ENCODE measurements at regions not wholly inside any gene's neighbourhood (a gene's known extent, or its start where the extent isn't known, plus 50 kb on each side); places are given as distances from the start of the nearest gene placed in this dataset.

DNA sequence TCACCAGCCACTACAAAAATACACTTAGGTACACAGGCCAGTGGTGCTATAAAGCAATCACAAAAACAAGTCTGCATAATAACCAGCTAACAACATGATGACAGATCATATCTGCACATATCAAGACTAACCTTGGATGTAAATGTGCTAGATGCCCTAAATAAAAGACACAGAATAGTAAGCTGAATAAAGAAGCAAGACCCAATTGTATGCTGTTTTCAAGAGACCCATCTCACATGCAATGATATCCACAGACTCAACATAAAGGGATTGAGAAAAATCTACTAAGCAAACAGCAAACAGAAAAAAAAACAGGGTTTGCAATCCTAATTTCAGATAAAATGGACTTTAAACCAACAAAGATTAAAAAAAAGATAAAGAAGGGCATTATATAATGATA lies 505.4 kb upstream of the FZD8 start:
- H3K9me3 ChIP-seq (ENCODE audit: control insufficient read depth in 5 of 5, low read length in 5 of 5) = peaks cover 0 to 8% (median 2%) of the 10 kb centered on the region in 5 donors
- no peak overlapping the region for H3K27ac ChIP-seq (ENCODE audit: low read depth, low read length)
- H3K36me3 ChIP-seq (ENCODE audit: control insufficient read depth in 5 of 5, insufficient read depth in 5 of 5, low read length in 5 of 5) = no peaks in the 10 kb centered on the region
- H3K27me3 ChIP-seq (ENCODE audit: control insufficient read depth in 5 of 5, insufficient read depth in 4 of 5, low read length in 5 of 5) = no peaks in the 10 kb centered on the region
- H3K9ac ChIP-seq (ENCODE audit: low read length in 5 of 5) = no peak overlapping the region
- H3K4me3 ChIP-seq (ENCODE audit: low read depth in 1 of 5, low read length in 5 of 5) = no peak overlapping the region
- H3K4me1 ChIP-seq (ENCODE audit: control insufficient read depth in 5 of 5, insufficient read depth in 5 of 5, low read length in 5 of 5) = peaks cover 0 to 2% (median 0%) of the 10 kb centered on the region in 5 donors

DNA sequence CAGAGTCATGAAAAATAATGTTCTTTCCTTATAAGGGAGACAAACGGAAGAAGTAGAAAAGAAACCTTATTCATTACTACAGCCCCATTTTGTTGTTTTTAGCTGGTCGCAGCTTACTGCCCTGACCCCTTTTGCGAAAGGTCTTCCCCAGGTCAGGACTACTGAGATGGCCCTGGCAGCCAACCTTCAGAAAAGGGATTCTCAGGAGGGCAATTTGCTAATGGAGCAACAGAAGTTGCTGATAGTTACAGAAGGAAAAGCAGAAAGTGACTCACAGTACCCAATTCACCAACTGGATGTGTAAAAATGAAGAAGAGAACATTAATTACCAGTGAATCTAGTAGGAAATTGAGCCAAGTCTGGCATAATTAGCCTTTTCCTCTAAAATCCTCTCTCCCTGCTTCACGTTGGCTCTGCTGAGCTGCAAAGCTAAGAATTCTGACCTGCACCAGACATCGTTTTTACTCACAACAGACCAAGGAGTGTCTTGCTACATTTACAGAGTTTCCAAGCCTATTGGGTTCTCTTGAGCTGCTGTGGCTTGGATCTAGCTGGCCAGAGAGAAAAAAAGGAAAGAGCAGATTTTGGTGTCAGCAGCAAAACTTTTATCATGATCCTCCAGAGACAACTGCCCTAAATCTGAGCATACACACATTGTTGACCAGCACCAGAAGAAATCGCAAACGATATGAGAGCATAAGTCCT lies 499.9 kb upstream of the FZD8 start:
- no peak overlapping the region for H3K27ac ChIP-seq (ENCODE audit: low read depth, low read length)
- H3K4me1 ChIP-seq (ENCODE audit: control insufficient read depth in 5 of 5, insufficient read depth in 5 of 5, low read length in 5 of 5) = peaks cover 2 to 14% (median 12%) of the 10 kb centered on the region in 5 donors
- peak overlapping the region in 4 of 5 donors; percentile 18 to 51 (median 30) for H3K4me3 ChIP-seq (ENCODE audit: low read depth in 1 of 5, low read length in 5 of 5)
- peak overlapping the region in 1 of 5 donors; percentile 5 for H3K9ac ChIP-seq (ENCODE audit: low read length in 5 of 5)
- no peaks in the 10 kb centered on the region for H3K36me3 ChIP-seq (ENCODE audit: control insufficient read depth in 5 of 5, insufficient read depth in 5 of 5, low read length in 5 of 5)
- H3K9me3 ChIP-seq (ENCODE audit: control insufficient read depth in 5 of 5, low read length in 5 of 5) = peaks cover 0 to 7% (median 2%) of the 10 kb centered on the region in 5 donors
- no peaks in the 10 kb centered on the region for H3K27me3 ChIP-seq (ENCODE audit: control insufficient read depth in 5 of 5, insufficient read depth in 4 of 5, low read length in 5 of 5)

DNA sequence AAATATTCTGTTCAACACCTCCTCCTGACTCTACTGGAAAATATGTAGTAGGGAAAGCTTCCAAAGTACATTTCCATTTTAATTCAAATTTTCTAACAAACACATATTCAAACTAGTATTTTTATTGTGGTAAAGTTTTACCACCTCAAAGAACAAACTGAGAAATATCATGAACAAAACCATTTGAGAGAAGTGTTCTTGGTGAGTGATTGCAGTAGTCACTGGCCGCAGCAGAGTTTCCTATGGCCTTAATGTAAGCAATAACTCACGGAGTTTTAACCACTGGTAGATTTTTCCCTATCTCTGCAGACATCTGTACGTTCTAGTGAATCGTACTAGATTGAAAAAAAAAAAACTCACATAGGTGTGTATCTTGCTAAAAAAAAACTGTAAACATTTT lies 487.0 kb upstream of the FZD8 start:
- Histone ChIP-seq H3K36me3 (ENCODE audit: control insufficient read depth in 5 of 5, insufficient read depth in 5 of 5, low read length in 5 of 5) (no peaks in the 10 kb centered on the region), H3K9me3 (ENCODE audit: control insufficient read depth in 5 of 5, low read length in 5 of 5) (no peaks in the 10 kb centered on the region), H3K4me1 (ENCODE audit: control insufficient read depth in 5 of 5, insufficient read depth in 5 of 5, low read length in 5 of 5) (peaks cover 0 to 3% (median 0%) of the 10 kb centered on the region in 5 donors), H3K27me3 (ENCODE audit: control insufficient read depth in 5 of 5, insufficient read depth in 4 of 5, low read length in 5 of 5) (no peaks in the 10 kb centered on the region), H3K27ac (ENCODE audit: low read depth, low read length) (no peak overlapping the region), H3K9ac (ENCODE audit: low read length in 5 of 5) (no peak overlapping the region), H3K4me3 (ENCODE audit: low read depth in 1 of 5, low read length in 5 of 5) (no peak overlapping the region)

DNA sequence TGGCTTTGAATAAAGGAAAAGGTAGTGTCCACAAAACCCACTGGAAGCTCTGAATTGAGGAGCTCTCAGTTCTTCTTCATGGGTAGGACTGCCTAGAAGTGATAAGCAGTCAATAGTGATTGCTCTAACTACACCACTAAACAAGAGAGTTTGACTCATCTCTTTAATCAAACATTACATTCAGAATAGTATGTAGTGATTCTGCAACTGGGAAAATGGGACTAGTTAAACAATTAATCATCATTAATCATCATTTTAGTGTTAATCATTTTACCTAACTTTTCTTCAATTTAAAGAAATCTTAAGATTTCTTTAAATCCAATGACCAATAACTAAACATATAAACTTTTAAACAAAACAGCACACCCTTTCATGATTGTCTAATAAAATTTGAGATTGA lies 484.0 kb upstream of the FZD8 start:
- Histone ChIP-seq H3K4me1 (ENCODE audit: control insufficient read depth in 5 of 5, insufficient read depth in 5 of 5, low read length in 5 of 5) (no peaks in the 10 kb centered on the region), H3K9ac (ENCODE audit: low read length in 5 of 5) (no peak overlapping the region), H3K9me3 (ENCODE audit: control insufficient read depth in 5 of 5, low read length in 5 of 5) (no peaks in the 10 kb centered on the region), H3K27me3 (ENCODE audit: control insufficient read depth in 5 of 5, insufficient read depth in 4 of 5, low read length in 5 of 5) (no peaks in the 10 kb centered on the region), H3K36me3 (ENCODE audit: control insufficient read depth in 5 of 5, insufficient read depth in 5 of 5, low read length in 5 of 5) (no peaks in the 10 kb centered on the region), H3K4me3 (ENCODE audit: low read depth in 1 of 5, low read length in 5 of 5) (no peak overlapping the region), H3K27ac (ENCODE audit: low read depth, low read length) (no peak overlapping the region)

DNA sequence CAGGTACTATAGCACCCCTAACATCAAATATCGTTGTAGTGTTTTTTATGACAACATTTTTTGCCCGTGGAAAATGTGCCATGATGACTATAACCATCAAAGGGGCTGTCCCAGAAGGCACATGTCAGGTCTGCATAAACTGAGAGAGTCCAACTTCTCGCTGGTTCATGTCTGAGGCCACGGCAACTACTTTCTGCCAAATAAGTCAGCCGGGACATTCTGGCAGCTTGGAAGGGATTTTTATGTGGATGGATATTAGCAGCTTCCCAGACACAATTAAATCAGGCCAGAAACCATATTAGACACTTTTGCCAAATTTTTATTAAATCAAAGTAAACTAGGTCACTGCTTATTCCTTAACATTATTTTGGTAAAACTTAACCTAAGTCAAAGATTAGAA lies 477.4 kb upstream of the FZD8 start:
- Histone ChIP-seq H3K9me3 (ENCODE audit: control insufficient read depth in 5 of 5, low read length in 5 of 5) (no peaks in the 10 kb centered on the region), H3K4me1 (ENCODE audit: control insufficient read depth in 5 of 5, insufficient read depth in 5 of 5, low read length in 5 of 5) (peaks cover 0 to 19% (median 15%) of the 10 kb centered on the region in 5 donors), H3K9ac (ENCODE audit: low read length in 5 of 5) (no peak overlapping the region), H3K27ac (ENCODE audit: low read depth, low read length) (no peak overlapping the region), H3K36me3 (ENCODE audit: control insufficient read depth in 5 of 5, insufficient read depth in 5 of 5, low read length in 5 of 5) (no peaks in the 10 kb centered on the region), H3K4me3 (ENCODE audit: low read depth in 1 of 5, low read length in 5 of 5) (no peak overlapping the region), H3K27me3 (ENCODE audit: control insufficient read depth in 5 of 5, insufficient read depth in 4 of 5, low read length in 5 of 5) (no peaks in the 10 kb centered on the region)

DNA sequence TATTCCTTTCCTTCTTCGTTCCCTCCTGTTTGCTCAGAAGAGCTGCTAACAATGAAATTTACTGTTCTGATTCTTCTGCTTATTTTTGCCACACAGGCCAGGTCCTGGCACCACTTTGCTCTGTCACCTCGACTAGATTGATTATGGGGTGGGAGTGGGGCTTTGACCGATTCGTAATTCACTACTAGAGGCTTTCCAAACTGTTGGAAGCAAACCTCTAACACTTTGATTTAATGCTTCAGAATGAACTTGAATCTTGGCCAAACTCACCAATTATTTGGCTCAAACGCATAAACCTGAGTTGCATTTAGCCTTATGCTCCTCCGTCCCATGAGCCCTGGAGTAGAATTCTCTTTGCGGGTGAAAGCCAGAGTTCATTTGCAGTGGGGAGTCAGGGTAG lies 476.2 kb upstream of the FZD8 start:
- Histone ChIP-seq H3K27ac (ENCODE audit: low read depth, low read length) (no peak overlapping the region), H3K27me3 (ENCODE audit: control insufficient read depth in 5 of 5, insufficient read depth in 4 of 5, low read length in 5 of 5) (no peaks in the 10 kb centered on the region), H3K9ac (ENCODE audit: low read length in 5 of 5) (no peak overlapping the region), H3K9me3 (ENCODE audit: control insufficient read depth in 5 of 5, low read length in 5 of 5) (no peaks in the 10 kb centered on the region), H3K4me1 (ENCODE audit: control insufficient read depth in 5 of 5, insufficient read depth in 5 of 5, low read length in 5 of 5) (peaks cover 0 to 19% (median 15%) of the 10 kb centered on the region in 5 donors), H3K4me3 (ENCODE audit: low read depth in 1 of 5, low read length in 5 of 5) (no peak overlapping the region), H3K36me3 (ENCODE audit: control insufficient read depth in 5 of 5, insufficient read depth in 5 of 5, low read length in 5 of 5) (no peaks in the 10 kb centered on the region)

DNA sequence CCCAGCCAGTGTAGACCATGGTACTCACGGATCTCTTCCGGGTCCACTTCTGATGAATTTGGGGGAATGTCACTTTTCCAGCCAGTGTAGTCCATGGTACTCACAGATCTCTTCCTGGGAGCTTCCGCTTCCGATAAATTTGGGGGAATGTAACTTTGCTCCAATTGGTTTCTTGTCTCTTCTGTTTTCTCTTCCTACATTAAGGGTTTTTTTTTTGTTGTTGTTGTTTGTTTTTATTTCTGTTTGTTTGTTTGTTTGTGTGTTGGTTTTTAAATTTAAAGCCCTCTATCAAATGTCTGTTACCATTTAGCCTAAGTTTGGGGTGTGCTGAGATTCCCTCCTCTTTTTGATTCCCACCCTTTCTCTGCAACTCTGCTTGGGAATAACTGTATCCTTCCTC lies 475.8 kb upstream of the FZD8 start:
- Histone ChIP-seq H3K27me3 (ENCODE audit: control insufficient read depth in 5 of 5, insufficient read depth in 4 of 5, low read length in 5 of 5) (no peaks in the 10 kb centered on the region), H3K36me3 (ENCODE audit: control insufficient read depth in 5 of 5, insufficient read depth in 5 of 5, low read length in 5 of 5) (no peaks in the 10 kb centered on the region), H3K4me1 (ENCODE audit: control insufficient read depth in 5 of 5, insufficient read depth in 5 of 5, low read length in 5 of 5) (peaks cover 0 to 19% (median 15%) of the 10 kb centered on the region in 5 donors), H3K4me3 (ENCODE audit: low read depth in 1 of 5, low read length in 5 of 5) (no peak overlapping the region), H3K27ac (ENCODE audit: low read depth, low read length) (no peak overlapping the region), H3K9me3 (ENCODE audit: control insufficient read depth in 5 of 5, low read length in 5 of 5) (no peaks in the 10 kb centered on the region), H3K9ac (ENCODE audit: low read length in 5 of 5) (no peak overlapping the region)

DNA sequence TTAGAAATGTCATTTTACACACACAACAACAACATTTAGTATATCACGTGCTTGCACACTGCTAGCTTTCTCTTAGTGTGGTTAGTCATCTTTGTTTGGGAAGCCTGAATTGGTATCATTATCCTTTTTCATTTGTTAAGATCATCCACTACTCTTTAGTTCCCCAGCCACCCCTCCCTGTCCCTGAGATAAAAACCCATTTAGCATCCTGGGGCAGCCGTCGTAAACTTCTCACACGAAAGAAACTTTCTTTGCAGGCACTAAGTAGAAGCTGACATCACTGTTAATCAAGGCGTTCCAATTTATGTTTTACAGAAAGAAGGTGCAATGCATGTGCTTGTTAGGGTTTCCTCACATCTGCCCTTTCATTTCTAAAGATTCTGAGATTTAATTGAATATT lies 475.1 kb upstream of the FZD8 start:
- Histone ChIP-seq H3K4me3 (ENCODE audit: low read depth in 1 of 5, low read length in 5 of 5) (no peak overlapping the region), H3K27ac (ENCODE audit: low read depth, low read length) (no peak overlapping the region), H3K9ac (ENCODE audit: low read length in 5 of 5) (no peak overlapping the region), H3K4me1 (ENCODE audit: control insufficient read depth in 5 of 5, insufficient read depth in 5 of 5, low read length in 5 of 5) (peaks cover 0 to 20% (median 19%) of the 10 kb centered on the region in 5 donors), H3K36me3 (ENCODE audit: control insufficient read depth in 5 of 5, insufficient read depth in 5 of 5, low read length in 5 of 5) (no peaks in the 10 kb centered on the region), H3K9me3 (ENCODE audit: control insufficient read depth in 5 of 5, low read length in 5 of 5) (no peaks in the 10 kb centered on the region), H3K27me3 (ENCODE audit: control insufficient read depth in 5 of 5, insufficient read depth in 4 of 5, low read length in 5 of 5) (no peaks in the 10 kb centered on the region)

DNA sequence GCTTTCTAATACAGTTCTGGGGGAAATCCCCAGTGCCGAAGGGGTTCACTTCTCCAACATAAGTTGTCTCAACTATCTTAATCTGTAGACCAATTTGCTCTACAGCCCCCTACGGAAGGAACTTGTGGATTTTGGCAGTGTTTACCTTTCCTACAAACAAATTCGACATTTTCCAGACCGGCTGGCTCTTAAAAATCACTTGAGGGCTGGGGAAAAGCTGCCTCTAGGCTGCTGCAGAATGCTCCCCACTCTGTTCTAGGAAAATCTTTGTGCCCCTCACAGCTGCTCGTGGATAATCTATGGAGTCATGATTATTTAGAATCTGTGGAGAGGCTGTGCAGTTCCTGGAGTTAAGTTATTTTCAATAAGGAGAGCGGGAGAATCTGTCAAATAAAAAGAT lies 474.6 kb upstream of the FZD8 start:
- H3K27me3 ChIP-seq (ENCODE audit: control insufficient read depth in 5 of 5, insufficient read depth in 4 of 5, low read length in 5 of 5) = no peaks in the 10 kb centered on the region
- H3K27ac ChIP-seq (ENCODE audit: low read depth, low read length) = no peak overlapping the region
- no peak overlapping the region for H3K9ac ChIP-seq (ENCODE audit: low read length in 5 of 5)
- H3K4me3 ChIP-seq (ENCODE audit: low read depth in 1 of 5, low read length in 5 of 5) = no peak overlapping the region
- H3K36me3 ChIP-seq (ENCODE audit: control insufficient read depth in 5 of 5, insufficient read depth in 5 of 5, low read length in 5 of 5) = no peaks in the 10 kb centered on the region
- peaks cover 0 to 25% (median 19%) of the 10 kb centered on the region in 5 donors for H3K4me1 ChIP-seq (ENCODE audit: control insufficient read depth in 5 of 5, insufficient read depth in 5 of 5, low read length in 5 of 5)
- H3K9me3 ChIP-seq (ENCODE audit: control insufficient read depth in 5 of 5, low read length in 5 of 5) = no peaks in the 10 kb centered on the region

DNA sequence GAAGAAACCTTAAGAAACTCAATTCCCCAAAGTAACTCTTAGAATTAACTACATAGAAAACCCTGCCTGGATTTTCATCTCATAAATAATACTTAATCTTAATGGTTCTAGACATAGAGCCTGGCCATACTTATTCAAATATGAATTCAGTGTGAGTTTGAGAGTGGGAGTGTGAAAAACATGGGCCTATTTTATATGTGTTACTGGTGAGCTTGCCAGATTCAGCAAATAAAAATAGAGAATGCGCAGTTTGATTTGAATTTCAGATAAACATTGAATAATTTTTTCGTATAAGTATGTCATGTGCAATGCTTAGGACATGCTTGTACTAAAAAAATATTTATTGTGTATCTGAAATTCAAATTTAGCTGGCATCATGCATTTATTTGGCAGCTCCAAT lies 473.9 kb upstream of the FZD8 start:
- no peaks in the 10 kb centered on the region for H3K36me3 ChIP-seq (ENCODE audit: control insufficient read depth in 5 of 5, insufficient read depth in 5 of 5, low read length in 5 of 5)
- no peak overlapping the region for H3K4me3 ChIP-seq (ENCODE audit: low read depth in 1 of 5, low read length in 5 of 5)
- no peak overlapping the region for H3K27ac ChIP-seq (ENCODE audit: low read depth, low read length)
- H3K4me1 ChIP-seq (ENCODE audit: control insufficient read depth in 5 of 5, insufficient read depth in 5 of 5, low read length in 5 of 5) = peaks cover 0 to 28% (median 21%) of the 10 kb centered on the region in 5 donors
- H3K9ac ChIP-seq (ENCODE audit: low read length in 5 of 5) = no peak overlapping the region
- no peaks in the 10 kb centered on the region for H3K9me3 ChIP-seq (ENCODE audit: control insufficient read depth in 5 of 5, low read length in 5 of 5)
- no peaks in the 10 kb centered on the region for H3K27me3 ChIP-seq (ENCODE audit: control insufficient read depth in 5 of 5, insufficient read depth in 4 of 5, low read length in 5 of 5)

All from subcutaneous abdominal adipose tissue (tissue), 5 donors.